ENCODE measurements at regions not wholly inside any gene's neighbourhood (a gene's known extent, or its start where the extent isn't known, plus 50 kb on each side); places are given as distances from the start of the nearest gene placed in this dataset.

GRCh38 chr20:48169650-48170225 is 384.5 kb upstream of the SULF2 start:
- H3K9me3 ChIP-seq (ENCODE audit: insufficient read depth, low read depth, low read length): 0 out of 2 replicates have a peak, but pooled peaks cover 2% of the 10 kb centered on the region
- no peaks in the 10 kb centered on the region for H3F3A ChIP-seq (ENCODE audit: low read depth)
- no peak overlapping the region for H3K4me2 ChIP-seq (ENCODE audit: low read depth, low read length, poor library complexity, severe bottlenecking)
- no peaks in the 10 kb centered on the region for H3K79me2 ChIP-seq (ENCODE audit: insufficient read depth, low read length)
- H3K4me1 ChIP-seq (ENCODE audit: insufficient read depth, low read length, poor library complexity, severe bottlenecking): no peaks in the 10 kb centered on the region
- no peaks in the 10 kb centered on the region for H4K20me1 ChIP-seq (ENCODE audit: insufficient read depth, low read length, poor library complexity, severe bottlenecking)
- H3K27me3 ChIP-seq (ENCODE audit: insufficient read depth, low read length, poor library complexity, severe bottlenecking): no peaks in the 10 kb centered on the region
- no peaks in the 10 kb centered on the region for H3K9me2 ChIP-seq (replicated peaks; ENCODE audit: low read depth, low read length)
- no peak for TF ChIP-seq EZH2phosphoT487 (IDR thresholded peaks at IDR 0.05; ENCODE audit: borderline replicate concordance)
- TF ChIP-seq, protein P1, sequence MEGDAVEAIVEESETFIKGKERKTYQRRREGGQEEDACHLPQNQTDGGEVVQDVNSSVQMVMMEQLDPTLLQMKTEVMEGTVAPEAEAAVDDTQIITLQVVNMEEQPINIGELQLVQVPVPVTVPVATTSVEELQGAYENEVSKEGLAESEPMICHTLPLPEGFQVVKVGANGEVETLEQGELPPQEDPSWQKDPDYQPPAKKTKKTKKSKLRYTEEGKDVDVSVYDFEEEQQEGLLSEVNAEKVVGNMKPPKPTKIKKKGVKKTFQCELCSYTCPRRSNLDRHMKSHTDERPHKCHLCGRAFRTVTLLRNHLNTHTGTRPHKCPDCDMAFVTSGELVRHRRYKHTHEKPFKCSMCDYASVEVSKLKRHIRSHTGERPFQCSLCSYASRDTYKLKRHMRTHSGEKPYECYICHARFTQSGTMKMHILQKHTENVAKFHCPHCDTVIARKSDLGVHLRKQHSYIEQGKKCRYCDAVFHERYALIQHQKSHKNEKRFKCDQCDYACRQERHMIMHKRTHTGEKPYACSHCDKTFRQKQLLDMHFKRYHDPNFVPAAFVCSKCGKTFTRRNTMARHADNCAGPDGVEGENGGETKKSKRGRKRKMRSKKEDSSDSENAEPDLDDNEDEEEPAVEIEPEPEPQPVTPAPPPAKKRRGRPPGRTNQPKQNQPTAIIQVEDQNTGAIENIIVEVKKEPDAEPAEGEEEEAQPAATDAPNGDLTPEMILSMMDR (conservative IDR thresholded peaks at IDR 0.05; ENCODE audit: low read length): no peak
- no peak overlapping the region for H2AFZ ChIP-seq (ENCODE audit: low read length)
- H3K4me3 ChIP-seq (ENCODE audit: low read length, poor library complexity, severe bottlenecking): no peak overlapping the region
- H3K36me3 ChIP-seq (ENCODE audit: insufficient read depth, low read length): no peaks in the 10 kb centered on the region
- no peak overlapping the region for H3K9ac ChIP-seq (ENCODE audit: low read depth, low read length, poor library complexity, severe bottlenecking)

DNA sequence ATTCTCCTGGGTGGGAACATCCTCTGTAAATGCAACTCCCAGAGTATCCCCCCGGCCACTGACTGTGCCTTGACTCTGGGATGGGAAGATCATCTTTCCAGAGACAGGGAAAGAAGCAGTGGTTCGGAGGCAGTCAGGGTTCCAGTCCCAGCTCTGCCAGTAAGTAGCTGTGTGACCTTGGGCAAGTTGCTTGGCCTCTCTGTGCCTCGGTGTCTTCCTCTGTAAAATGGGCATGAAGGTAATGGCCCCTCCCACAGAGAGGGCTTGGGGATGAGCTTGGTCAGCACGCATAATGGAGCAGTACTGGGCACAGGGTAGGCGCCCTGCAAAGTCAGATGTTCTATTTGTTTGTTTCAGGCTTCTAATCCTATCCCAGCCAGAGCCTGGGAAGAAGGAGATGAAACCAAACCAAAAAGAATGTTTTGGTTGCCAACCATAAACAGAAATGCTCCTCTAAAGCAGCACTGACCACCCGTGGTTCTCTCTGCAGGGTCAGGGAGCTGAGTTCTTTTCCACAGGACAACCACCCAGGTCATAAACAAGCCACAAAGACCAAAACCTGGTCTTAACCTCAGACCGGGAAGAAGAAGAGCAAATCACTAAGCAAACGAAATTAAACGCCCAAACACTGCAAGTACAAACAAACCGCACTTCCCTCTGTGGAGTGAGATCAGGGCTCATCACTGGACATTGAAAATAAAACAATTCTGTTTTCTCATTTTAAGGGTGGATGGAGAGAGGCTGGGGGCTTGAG is 381.0 kb upstream of the SULF2 start:
- no peaks in the 10 kb centered on the region for H3K36me3 ChIP-seq (ENCODE audit: insufficient read depth, low read length)
- H3K9ac ChIP-seq (ENCODE audit: low read depth, low read length, poor library complexity, severe bottlenecking): no peak overlapping the region
- no peaks in the 10 kb centered on the region for H4K20me1 ChIP-seq (ENCODE audit: insufficient read depth, low read length, poor library complexity, severe bottlenecking)
- H3K4me1 ChIP-seq (ENCODE audit: insufficient read depth, low read length, poor library complexity, severe bottlenecking): no peaks in the 10 kb centered on the region
- no peaks in the 10 kb centered on the region for H3K79me2 ChIP-seq (ENCODE audit: insufficient read depth, low read length)
- no peak overlapping the region for H3K4me2 ChIP-seq (ENCODE audit: low read depth, low read length, poor library complexity, severe bottlenecking)
- TF ChIP-seq, protein P1 (conservative IDR thresholded peaks at IDR 0.05; ENCODE audit: low read length): no peak
- TF ChIP-seq EZH2phosphoT487 (IDR thresholded peaks at IDR 0.05; ENCODE audit: borderline replicate concordance): no peak
- H3K4me3 ChIP-seq (ENCODE audit: low read length, poor library complexity, severe bottlenecking): no peak overlapping the region
- H3K9me3 ChIP-seq (ENCODE audit: insufficient read depth, low read depth, low read length): no peaks in the 10 kb centered on the region
- H3K9me2 ChIP-seq (replicated peaks; ENCODE audit: low read depth, low read length): no peaks in the 10 kb centered on the region
- H3K27me3 ChIP-seq (ENCODE audit: insufficient read depth, low read length, poor library complexity, severe bottlenecking): no peaks in the 10 kb centered on the region
- H2AFZ ChIP-seq (ENCODE audit: low read length): no peak overlapping the region
- no peaks in the 10 kb centered on the region for H3F3A ChIP-seq (ENCODE audit: low read depth)

DNA sequence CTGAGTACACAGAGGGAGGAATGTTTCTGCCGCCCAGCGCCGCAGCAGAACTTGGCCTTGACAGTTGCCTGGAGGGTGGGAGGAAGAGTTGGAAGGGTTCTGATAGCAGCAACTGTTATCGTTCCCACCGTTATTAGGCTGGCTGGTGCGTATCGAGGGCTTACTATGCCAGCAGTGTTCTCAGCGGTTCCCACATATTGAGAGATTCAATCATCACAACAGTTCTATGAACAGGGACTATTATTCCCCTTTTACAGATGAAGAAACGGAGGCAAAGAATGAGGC is 380.1 kb upstream of the SULF2 start:
- Histone ChIP-seq H4K20me1 (ENCODE audit: insufficient read depth, low read length, poor library complexity, severe bottlenecking) (no peaks in the 10 kb centered on the region), H3F3A (ENCODE audit: low read depth) (no peaks in the 10 kb centered on the region), H3K79me2 (ENCODE audit: insufficient read depth, low read length) (no peaks in the 10 kb centered on the region), H3K4me1 (ENCODE audit: insufficient read depth, low read length, poor library complexity, severe bottlenecking) (no peaks in the 10 kb centered on the region), H3K27me3 (ENCODE audit: insufficient read depth, low read length, poor library complexity, severe bottlenecking) (no peaks in the 10 kb centered on the region), H3K9me3 (ENCODE audit: insufficient read depth, low read depth, low read length) (no peaks in the 10 kb centered on the region), H3K9me2 (replicated peaks; ENCODE audit: low read depth, low read length) (no peaks in the 10 kb centered on the region), H3K36me3 (ENCODE audit: insufficient read depth, low read length) (no peaks in the 10 kb centered on the region), H3K9ac (ENCODE audit: low read depth, low read length, poor library complexity, severe bottlenecking) (no peak overlapping the region), H3K4me2 (ENCODE audit: low read depth, low read length, poor library complexity, severe bottlenecking) (no peak overlapping the region), H3K4me3 (ENCODE audit: low read length, poor library complexity, severe bottlenecking) (no peak overlapping the region), H2AFZ (ENCODE audit: low read length) (no peak overlapping the region)
- TF ChIP-seq, protein P1 (conservative IDR thresholded peaks at IDR 0.05; ENCODE audit: low read length): no peak
- no peak for TF ChIP-seq EZH2phosphoT487 (IDR thresholded peaks at IDR 0.05; ENCODE audit: borderline replicate concordance)
